ENCODE measurements at regions not wholly inside any gene's neighbourhood (a gene's known extent, or its start where the extent isn't known, plus 50 kb on each side); places are given as distances from the start of the nearest gene placed in this dataset.

GRCh38 chr11:23041001-23041503 lies 180.8 kb upstream of the CCDC179 start:
- DNase-seq = no peak

- DNase-seq = no peak
Measured at GRCh38 chr11:23058656-23059055, 198.4 kb upstream of the CCDC179 start.

- no peak for DNase-seq
Measured at GRCh38 chr11:23063276-23063675, 203.0 kb upstream of the CCDC179 start.

- no peak for DNase-seq
Measured at GRCh38 chr11:23078289-23078971, 218.2 kb upstream of the CCDC179 start.

GRCh38 chr11:23079382-23079813 lies 219.1 kb upstream of the CCDC179 start:
- DNase-seq = no peak

- DNase-seq = no peak
Measured at GRCh38 chr11:23087407-23087806, 227.1 kb upstream of the CCDC179 start.

- DNase-seq = no peak
Measured at GRCh38 chr11:23090659-23091058, 230.4 kb upstream of the CCDC179 start.

- no peak for DNase-seq
Measured at GRCh38 chr11:23095650-23096189, 235.4 kb upstream of the CCDC179 start.

- no peak for DNase-seq
Measured at GRCh38 chr11:23097891-23098290, 237.6 kb upstream of the CCDC179 start.

GRCh38 chr11:23099256-23099655 lies 239.0 kb upstream of the CCDC179 start:
- no peak for DNase-seq

GRCh38 chr11:23100726-23101125 lies 240.5 kb upstream of the CCDC179 start:
- DNase-seq = no peak

- no peak for DNase-seq
Measured at GRCh38 chr11:23103416-23103815, 243.1 kb upstream of the CCDC179 start.

- DNase-seq = no peak
Measured at GRCh38 chr11:23111527-23111926, 251.3 kb upstream of the CCDC179 start.

GRCh38 chr11:23112390-23112789 lies 252.1 kb upstream of the CCDC179 start:
- DNase-seq = no peak

GRCh38 chr11:23112987-23113886 lies 253.0 kb upstream of the CCDC179 start:
- no peak for DNase-seq

GRCh38 chr11:23113887-23114216 lies 253.6 kb upstream of the CCDC179 start:
- no peak for DNase-seq

- no peak for DNase-seq
Measured at GRCh38 chr11:23123753-23124152, 263.5 kb upstream of the CCDC179 start.

GRCh38 chr11:23124249-23124648 lies 264.0 kb upstream of the CCDC179 start:
- no peak for DNase-seq

GRCh38 chr11:23124996-23125395 lies 264.7 kb upstream of the CCDC179 start:
- no peak for DNase-seq

- no peak for DNase-seq
Measured at GRCh38 chr11:23127706-23128105, 267.4 kb upstream of the CCDC179 start.

GRCh38 chr11:23134627-23135026 lies 274.4 kb upstream of the CCDC179 start:
- no peak for DNase-seq

GRCh38 chr11:23138761-23139160 lies 278.5 kb upstream of the CCDC179 start:
- no peak for DNase-seq

- DNase-seq = no peak
Measured at GRCh38 chr11:23143022-23143421, 282.7 kb upstream of the CCDC179 start.

GRCh38 chr11:23151819-23152218 lies 291.5 kb upstream of the CCDC179 start:
- no peak for DNase-seq

Data from CD4-positive, alpha-beta T cell treated with Interleukin-10 for 1 hour (primary cell).